Activated T-helper 17 cell treated with anti-CD3 and anti-CD28 coated beads, Interleukin-2, amount 50 U/mL, for 72 hours (primary cell): ENCODE measurements at regions not wholly inside any gene's neighbourhood (a gene's known extent, or its start where the extent isn't known, plus 50 kb on each side); places are given as distances from the start of the nearest gene placed in this dataset.

Experiments
- ATAC-seq: fragments of 150-1000 bp; cut with Tn5 transposase; replicated peaks from 2 replicates; pipeline ENCODE4 v1.10.0; 2021; ENCODE audit warnings: mild to moderate bottlenecking, moderate library complexity
- H3K27ac Mint-ChIP-seq: one replicate; pipeline ENCODE4 v1.8.0; 2022; ENCODE audit warnings: mixed read lengths
- H3K27me3 Mint-ChIP-seq: one replicate; pipeline ENCODE4 v1.8.0; 2022; ENCODE audit warnings: mixed read lengths
- H3K36me3 Mint-ChIP-seq: one replicate; pipeline ENCODE4 v1.8.0; 2022; ENCODE audit warnings: low read depth, mild to moderate bottlenecking, mixed read lengths
- H3K4me1 Mint-ChIP-seq: one replicate; pipeline ENCODE4 v1.8.0; 2022; ENCODE audit warnings: mixed read lengths
- H3K4me3 Mint-ChIP-seq: one replicate; pipeline ENCODE4 v1.8.0; 2022; ENCODE audit warnings: mild to moderate bottlenecking, mixed read lengths
- H3K9me3 Mint-ChIP-seq: one replicate; pipeline ENCODE4 v1.8.0; 2022; ENCODE audit warnings: mixed read lengths

DNA sequence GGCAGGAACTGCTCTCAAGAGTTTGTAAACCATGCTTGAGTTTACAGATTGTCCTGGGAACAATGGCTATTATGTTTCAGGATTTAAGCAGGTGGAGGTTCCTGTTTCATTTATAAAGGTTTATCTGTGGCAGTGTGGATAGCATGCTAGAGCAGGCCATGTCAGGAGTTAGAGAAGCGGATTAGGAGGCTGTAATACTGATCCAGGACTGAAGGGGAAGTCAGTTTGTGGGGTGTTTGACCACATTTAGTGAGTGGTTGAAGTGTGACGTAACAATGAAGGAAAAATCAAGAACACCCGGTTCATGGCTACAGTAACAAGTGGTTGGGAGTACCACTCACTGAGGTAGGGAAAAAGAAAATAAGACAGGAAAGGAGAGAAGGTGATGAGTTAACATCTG lies 299.0 kb downstream of the TLR4 start:
- H3K4me3 Mint-ChIP-seq = no peak overlapping the region
- no peaks in the 10 kb centered on the region for H3K9me3 Mint-ChIP-seq
- H3K27me3 Mint-ChIP-seq = peaks cover 4% of the 10 kb centered on the region
- H3K4me1 Mint-ChIP-seq = no peaks in the 10 kb centered on the region
- no peaks in the 10 kb centered on the region for H3K36me3 Mint-ChIP-seq
- ATAC-seq = no peak
- H3K27ac Mint-ChIP-seq = no peak overlapping the region

DNA sequence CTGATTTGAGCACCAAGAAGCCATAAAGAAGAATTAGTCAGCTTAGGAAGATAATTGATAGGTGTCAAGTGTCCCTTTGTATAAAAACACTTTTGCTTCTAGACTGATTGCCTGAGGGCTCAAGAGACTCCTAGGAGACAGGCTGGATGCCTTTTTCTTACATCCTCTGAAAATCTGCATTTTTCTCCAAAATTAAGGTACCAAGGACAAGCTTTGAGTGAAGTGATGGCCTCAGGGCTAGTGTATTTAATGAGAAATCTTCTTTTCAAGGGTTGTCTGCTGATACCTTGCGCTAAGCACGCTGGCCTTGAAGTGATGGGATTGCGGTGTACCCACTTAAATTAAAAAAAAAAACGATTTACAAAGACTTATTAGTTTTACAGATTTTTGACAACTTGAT lies 304.0 kb downstream of the TLR4 start:
- Mint-ChIP-seq H3K4me1 (no peaks in the 10 kb centered on the region), H3K36me3 (no peaks in the 10 kb centered on the region), H3K27ac (no peak overlapping the region), H3K4me3 (no peak overlapping the region), H3K27me3 (peaks cover 18% of the 10 kb centered on the region), H3K9me3 (no peaks in the 10 kb centered on the region)
- ATAC-seq = no peak

DNA sequence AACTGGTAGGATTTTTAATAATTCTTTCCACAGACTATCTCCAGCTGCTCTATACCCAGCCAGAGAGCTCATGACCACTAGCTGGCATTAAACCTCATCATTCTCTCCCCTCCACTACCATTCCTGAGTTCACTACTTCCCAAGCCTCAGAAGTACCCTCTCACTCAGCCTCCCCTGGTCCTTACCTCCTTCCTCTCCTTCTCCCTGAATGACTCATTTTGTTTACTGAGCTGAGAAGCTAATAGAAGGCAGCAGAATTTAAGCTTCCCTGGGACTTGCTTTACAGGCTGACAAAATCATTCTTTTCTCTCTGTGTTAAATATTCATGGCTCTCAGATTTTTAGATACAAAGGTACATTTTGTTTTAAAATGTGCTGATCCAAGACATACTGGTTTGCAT lies 305.4 kb downstream of the TLR4 start:
- no peaks in the 10 kb centered on the region for H3K36me3 Mint-ChIP-seq
- ATAC-seq = no peak
- peaks cover 18% of the 10 kb centered on the region for H3K27me3 Mint-ChIP-seq
- H3K4me1 Mint-ChIP-seq = no peaks in the 10 kb centered on the region
- H3K4me3 Mint-ChIP-seq = no peak overlapping the region
- H3K27ac Mint-ChIP-seq = no peak overlapping the region
- H3K9me3 Mint-ChIP-seq = no peaks in the 10 kb centered on the region

DNA sequence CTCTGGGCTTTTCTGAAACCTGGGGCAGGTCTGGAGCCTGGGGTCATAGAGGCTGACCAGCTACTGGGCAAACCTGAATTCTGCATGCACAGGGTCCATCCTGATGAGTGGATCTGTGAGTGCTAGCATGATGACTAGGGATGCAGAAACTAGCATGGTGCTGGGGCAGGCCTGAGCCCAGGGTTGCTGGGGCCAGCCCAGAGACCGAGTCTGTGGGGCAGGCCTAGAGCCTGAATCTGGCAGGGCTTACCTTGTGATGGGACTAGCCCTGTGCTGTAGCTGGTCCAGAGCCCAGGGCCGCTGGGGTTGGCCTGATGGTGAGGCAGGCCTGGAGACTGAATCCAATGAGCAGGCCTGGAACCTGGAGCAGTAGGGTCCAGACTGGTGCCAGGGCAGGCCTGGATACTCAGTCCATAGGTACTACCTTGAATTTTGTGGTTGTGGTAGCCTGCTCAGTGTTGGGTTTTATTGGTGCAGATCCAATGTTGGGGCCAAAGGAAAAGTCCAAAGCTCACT lies 313.5 kb downstream of the TLR4 start:
- Mint-ChIP-seq H3K4me3 (no peak overlapping the region), H3K36me3 (no peaks in the 10 kb centered on the region), H3K9me3 (peaks cover 10% of the 10 kb centered on the region), H3K27me3 (no peaks in the 10 kb centered on the region), H3K4me1 (no peaks in the 10 kb centered on the region), H3K27ac (no peak overlapping the region)
- ATAC-seq = no peak

DNA sequence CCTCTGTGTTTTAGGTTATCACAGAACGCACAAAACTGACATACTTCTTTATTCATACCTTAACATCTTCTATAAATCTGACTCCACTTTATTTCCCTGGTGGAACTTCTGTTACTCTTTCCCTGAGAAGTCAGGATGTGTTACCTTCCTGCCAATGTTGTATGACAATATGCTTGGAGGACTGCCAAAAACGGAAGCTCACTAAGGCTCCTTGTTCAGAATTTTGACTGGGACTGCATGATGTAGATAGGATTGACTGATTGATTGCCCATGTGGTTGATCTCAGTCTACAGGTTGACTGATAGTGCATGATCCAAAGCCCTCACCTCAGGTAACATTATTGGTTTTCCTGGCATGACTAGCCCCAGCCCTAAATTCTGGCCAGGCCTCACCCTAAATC lies 319.4 kb downstream of the TLR4 start:
- peaks cover under 1% of the 10 kb centered on the region for H3K27me3 Mint-ChIP-seq
- H3K9me3 Mint-ChIP-seq = peaks cover 3% of the 10 kb centered on the region

DNA sequence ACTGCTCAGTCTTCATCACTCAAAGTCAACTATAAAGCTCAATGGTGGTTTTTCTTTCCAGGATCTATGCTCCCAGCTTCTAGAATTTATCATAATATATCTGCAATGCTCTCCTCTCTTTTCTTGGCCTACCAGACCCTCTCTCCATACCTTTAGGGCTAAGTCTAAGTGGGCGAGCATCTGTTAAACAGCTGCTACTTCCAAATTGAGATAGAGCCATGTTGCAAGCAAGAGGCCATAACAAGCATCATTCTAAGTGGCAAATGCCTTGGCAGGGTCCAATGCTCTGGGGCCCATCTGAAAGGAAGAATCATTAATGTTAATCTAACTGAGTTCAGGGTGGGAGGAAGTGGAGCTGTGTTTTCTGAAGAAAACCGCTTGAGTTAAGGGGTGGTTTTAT lies 324.0 kb downstream of the TLR4 start:
- H3K9me3 Mint-ChIP-seq = peaks cover 12% of the 10 kb centered on the region
- no peaks in the 10 kb centered on the region for H3K36me3 Mint-ChIP-seq

More for the DNA sequence above, 319.4 kb downstream of the TLR4 start:
- no peak for ATAC-seq
- no peaks in the 10 kb centered on the region for H3K36me3 Mint-ChIP-seq
- H3K4me3 Mint-ChIP-seq = no peak overlapping the region
- H3K4me1 Mint-ChIP-seq = no peaks in the 10 kb centered on the region
- no peak overlapping the region for H3K27ac Mint-ChIP-seq

GRCh38 chr9:118029425-118029824 lies 325.2 kb downstream of the TLR4 start:
- Mint-ChIP-seq H3K4me3 (no peak overlapping the region), H3K36me3 (no peaks in the 10 kb centered on the region), H3K27ac (no peak overlapping the region), H3K9me3 (peaks cover 12% of the 10 kb centered on the region), H3K27me3 (peaks cover 13% of the 10 kb centered on the region), H3K4me1 (no peaks in the 10 kb centered on the region)
- no peak for ATAC-seq

More for the DNA sequence above, 324.0 kb downstream of the TLR4 start:
- no peaks in the 10 kb centered on the region for H3K4me1 Mint-ChIP-seq
- H3K27ac Mint-ChIP-seq = no peak overlapping the region
- peaks cover 13% of the 10 kb centered on the region for H3K27me3 Mint-ChIP-seq
- no peak overlapping the region for H3K4me3 Mint-ChIP-seq
- ATAC-seq = no peak

DNA sequence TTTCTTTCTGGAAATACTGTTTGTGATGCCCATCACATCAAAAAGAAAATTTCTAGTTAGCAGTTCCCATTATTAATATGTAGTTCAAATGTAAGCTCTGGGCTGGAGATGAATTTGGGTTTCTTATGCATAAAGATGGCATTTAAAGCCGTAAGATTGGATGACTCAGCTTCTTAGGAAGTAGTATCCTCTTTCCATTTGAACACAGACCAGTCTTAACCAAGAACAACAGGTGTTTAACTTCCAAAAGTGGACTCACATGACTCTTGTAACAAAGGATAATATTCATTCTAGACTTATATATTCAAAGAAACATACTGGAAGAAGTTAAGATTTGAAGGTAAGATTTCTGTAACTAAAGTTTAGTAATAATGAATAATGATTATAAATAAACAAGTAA lies 330.5 kb downstream of the TLR4 start:
- no peak for ATAC-seq

GRCh38 chr9:118038713-118039112 lies 334.5 kb downstream of the TLR4 start:
- no peak overlapping the region for H3K4me3 Mint-ChIP-seq

More for the DNA sequence above, 330.5 kb downstream of the TLR4 start:
- no peak overlapping the region for H3K27ac Mint-ChIP-seq
- peaks cover 12% of the 10 kb centered on the region for H3K27me3 Mint-ChIP-seq
- H3K4me3 Mint-ChIP-seq = no peak overlapping the region
- H3K9me3 Mint-ChIP-seq = peaks cover 10% of the 10 kb centered on the region
- no peaks in the 10 kb centered on the region for H3K36me3 Mint-ChIP-seq
- no peaks in the 10 kb centered on the region for H3K4me1 Mint-ChIP-seq

DNA sequence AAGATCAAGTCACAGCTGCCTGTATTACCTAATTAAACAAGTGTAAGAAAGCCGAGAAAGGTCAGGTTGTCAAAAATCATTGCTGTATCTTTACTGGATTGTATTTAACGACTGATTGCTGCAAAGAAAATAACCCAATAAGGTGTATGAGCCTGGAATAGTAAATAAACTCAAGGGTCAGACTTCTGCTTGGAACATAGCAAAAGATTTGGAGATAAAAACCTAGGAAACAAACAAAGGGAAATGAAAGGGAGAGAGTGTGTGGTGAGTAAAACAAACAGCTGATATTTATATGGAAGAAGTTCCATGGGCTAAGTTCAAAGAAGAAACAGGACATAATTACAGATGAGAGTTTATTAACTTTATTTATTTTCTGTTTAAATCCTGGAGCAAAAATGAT lies 354.0 kb downstream of the TLR4 start:
- H3K9me3 Mint-ChIP-seq = peaks cover 5% of the 10 kb centered on the region
- no peaks in the 10 kb centered on the region for H3K4me1 Mint-ChIP-seq
- ATAC-seq = no peak
- peaks cover 6% of the 10 kb centered on the region for H3K27me3 Mint-ChIP-seq
- no peaks in the 10 kb centered on the region for H3K36me3 Mint-ChIP-seq
- no peak overlapping the region for H3K27ac Mint-ChIP-seq
- H3K4me3 Mint-ChIP-seq = no peak overlapping the region

More at GRCh38 chr9:118038713-118039112, 334.5 kb downstream of the TLR4 start:
- Mint-ChIP-seq H3K4me1 (no peaks in the 10 kb centered on the region), H3K27me3 (peaks cover 14% of the 10 kb centered on the region), H3K36me3 (no peaks in the 10 kb centered on the region), H3K9me3 (peaks cover 4% of the 10 kb centered on the region), H3K27ac (no peak overlapping the region)
- ATAC-seq = no peak

GRCh38 chr9:118059484-118060278 lies 355.5 kb downstream of the TLR4 start:
- H3K36me3 Mint-ChIP-seq = no peaks in the 10 kb centered on the region
- no peak overlapping the region for H3K4me3 Mint-ChIP-seq
- ATAC-seq = no peak
- peaks cover 3% of the 10 kb centered on the region for H3K9me3 Mint-ChIP-seq
- no peaks in the 10 kb centered on the region for H3K4me1 Mint-ChIP-seq
- H3K27ac Mint-ChIP-seq = no peak overlapping the region
- peaks cover 6% of the 10 kb centered on the region for H3K27me3 Mint-ChIP-seq

DNA sequence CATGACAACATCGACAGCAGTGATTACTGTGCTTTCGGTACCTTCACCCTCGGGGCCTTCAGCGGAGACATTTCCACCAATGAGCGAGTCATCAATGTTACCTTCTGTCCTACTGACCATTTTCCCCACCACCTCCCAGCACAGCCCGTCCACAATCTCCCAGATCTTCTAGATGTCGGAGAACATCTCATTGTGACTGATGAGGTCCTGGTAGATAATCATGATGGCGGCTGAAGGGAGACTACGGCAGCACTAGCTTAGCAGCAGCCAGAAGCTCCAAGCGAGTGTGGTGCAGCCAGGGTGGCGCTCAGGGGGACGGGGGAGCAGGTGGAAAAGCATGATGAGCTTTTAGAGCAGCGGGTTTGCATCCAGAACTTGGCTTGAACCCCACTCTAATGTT lies 379.0 kb downstream of the TLR4 start:
- H3K9me3 Mint-ChIP-seq = no peaks in the 10 kb centered on the region
- H3K36me3 Mint-ChIP-seq = no peaks in the 10 kb centered on the region
- ATAC-seq = no peak
- H3K4me1 Mint-ChIP-seq = no peaks in the 10 kb centered on the region
- H3K4me3 Mint-ChIP-seq = no peak overlapping the region
- H3K27me3 Mint-ChIP-seq = no peaks in the 10 kb centered on the region
- no peak overlapping the region for H3K27ac Mint-ChIP-seq

GRCh38 chr9:118088090-118088489 lies 383.9 kb downstream of the TLR4 start:
- no peaks in the 10 kb centered on the region for H3K36me3 Mint-ChIP-seq
- ATAC-seq = no peak
- no peak overlapping the region for H3K27ac Mint-ChIP-seq
- no peaks in the 10 kb centered on the region for H3K9me3 Mint-ChIP-seq
- no peak overlapping the region for H3K4me3 Mint-ChIP-seq
- H3K4me1 Mint-ChIP-seq = no peaks in the 10 kb centered on the region
- no peaks in the 10 kb centered on the region for H3K27me3 Mint-ChIP-seq

DNA sequence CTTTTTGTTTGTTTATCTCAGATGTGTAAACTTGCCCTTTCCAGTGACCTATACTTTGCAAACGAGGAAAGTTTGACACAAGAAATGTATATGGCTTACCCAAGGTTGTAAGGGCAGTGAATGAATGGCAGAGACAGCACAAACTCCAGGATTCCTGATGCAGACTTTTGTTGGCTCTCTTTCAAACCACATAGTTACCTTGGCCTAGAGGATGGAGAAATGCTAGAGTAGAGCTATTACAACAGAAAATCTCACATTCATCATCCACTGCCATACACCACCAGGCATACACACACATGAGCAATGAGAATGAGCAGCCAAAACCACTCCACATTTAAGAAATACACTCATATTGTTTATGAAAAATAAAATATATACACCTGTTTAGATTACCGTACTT lies 387.0 kb downstream of the TLR4 start:
- Mint-ChIP-seq H3K27ac (no peak overlapping the region), H3K9me3 (no peaks in the 10 kb centered on the region), H3K4me3 (no peak overlapping the region), H3K4me1 (no peaks in the 10 kb centered on the region), H3K36me3 (no peaks in the 10 kb centered on the region), H3K27me3 (no peaks in the 10 kb centered on the region)
- no peak for ATAC-seq

DNA sequence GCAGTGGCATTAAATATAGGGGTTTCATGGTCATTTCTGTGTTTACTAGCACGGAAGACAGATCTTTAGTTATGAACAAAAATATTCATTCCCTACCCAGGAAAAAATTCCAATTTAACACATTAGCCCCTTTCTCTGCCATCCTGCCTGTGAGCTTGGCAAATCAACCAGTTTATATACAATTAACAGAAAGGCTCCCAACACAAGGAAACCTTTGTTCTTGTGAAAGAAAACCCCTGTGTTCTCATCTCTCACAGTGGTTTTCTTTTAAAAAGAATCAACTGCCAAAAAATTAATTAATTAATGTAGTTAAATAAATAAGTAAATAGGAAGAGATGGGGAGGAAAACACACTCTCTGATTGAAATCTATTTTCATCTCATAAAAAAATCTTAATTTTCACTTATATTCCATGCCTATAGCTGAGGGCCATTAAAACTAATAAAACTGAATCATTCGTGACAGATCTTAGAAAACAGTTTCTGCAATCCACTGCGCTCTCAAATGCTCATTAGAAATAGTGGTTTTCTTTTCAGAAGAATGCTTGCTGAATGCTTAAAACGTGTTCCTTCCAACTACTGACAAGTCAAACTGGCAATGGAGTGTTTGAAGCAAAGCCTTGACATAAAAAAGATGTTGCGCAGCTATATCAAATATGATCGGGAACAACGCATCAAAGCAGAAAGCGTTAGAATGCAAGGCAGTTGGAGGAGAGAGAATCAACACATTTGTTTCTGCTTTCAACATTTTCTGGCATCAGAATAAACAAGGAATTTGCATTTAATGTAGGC lies 387.7 kb downstream of the TLR4 start:
- H3K4me1 Mint-ChIP-seq = no peaks in the 10 kb centered on the region
- no peak for ATAC-seq
- no peak overlapping the region for H3K4me3 Mint-ChIP-seq
- no peaks in the 10 kb centered on the region for H3K27me3 Mint-ChIP-seq
- no peaks in the 10 kb centered on the region for H3K9me3 Mint-ChIP-seq
- no peaks in the 10 kb centered on the region for H3K36me3 Mint-ChIP-seq
- H3K27ac Mint-ChIP-seq = no peak overlapping the region
